ENCODE measurements at regions not wholly inside any gene's neighbourhood (a gene's known extent, or its start where the extent isn't known, plus 50 kb on each side); places are given as distances from the start of the nearest gene placed in this dataset.

- Histone ChIP-seq H3K4me1 (ENCODE audit: insufficient read depth, low read length, poor library complexity, severe bottlenecking) (no peaks in the 10 kb centered on the region), H3K9me3 (ENCODE audit: low read depth, low read length, poor library complexity, severe bottlenecking) (peaks cover 12% of the 10 kb centered on the region), H3K27ac (ENCODE audit: low read depth, low read length, poor library complexity, severe bottlenecking) (no peak overlapping the region), H3K4me3 (ENCODE audit: low read depth, low read length, poor library complexity, severe bottlenecking) (no peak overlapping the region), H3K36me3 (ENCODE audit: insufficient read depth, low read length, poor library complexity, severe bottlenecking) (no peaks in the 10 kb centered on the region), H3K27me3 (replicated peaks; ENCODE audit: insufficient read depth, low read depth, low read length, poor library complexity) (no peaks in the 10 kb centered on the region)
- ChIA-PET POLR2A (ENCODE audit: low non-redundant PET) (no interaction called here), CTCF (no interaction called here)
- no peak for DNase-seq (ENCODE audit: low spot score)
- no TSS peak for BruUV-seq (replicated peaks)
- intact Hi-C loops (cut with micrococcal nuclease; ENCODE audit: unreplicated experiment): no loop called here
- no peak for TF ChIP-seq CTCF (conservative IDR thresholded peaks at IDR 0.05; ENCODE audit: low read depth, low read length)
- no peak for TF ChIP-seq EZH2 (IDR thresholded peaks at IDR 0.05; ENCODE audit: borderline replicate concordance, low read depth, low read length, poor library complexity, severe bottlenecking)
Measured at GRCh38 chr1:2896824-2897223, 95.3 kb upstream of the TTC34 start.

GRCh38 chr1:2903226-2903625 is 101.7 kb upstream of the TTC34 start:
- CTCF ChIA-PET: no interaction called here
- no peaks in the 10 kb centered on the region for H3K36me3 ChIP-seq (ENCODE audit: insufficient read depth, low read length, poor library complexity, severe bottlenecking)
- intact Hi-C loops (cut with micrococcal nuclease; ENCODE audit: unreplicated experiment): no loop called here
- POLR2A ChIA-PET (ENCODE audit: low non-redundant PET): no interaction called here
- H3K9me3 ChIP-seq (ENCODE audit: low read depth, low read length, poor library complexity, severe bottlenecking): no peaks in the 10 kb centered on the region
- H3K4me1 ChIP-seq (ENCODE audit: insufficient read depth, low read length, poor library complexity, severe bottlenecking): no peaks in the 10 kb centered on the region
- no peak for DNase-seq (ENCODE audit: low spot score)
- no TSS peak for BruUV-seq (replicated peaks)
- H3K27me3 ChIP-seq (replicated peaks; ENCODE audit: insufficient read depth, low read depth, low read length, poor library complexity): peaks cover 27% of the 10 kb centered on the region
- no peak for TF ChIP-seq CTCF (conservative IDR thresholded peaks at IDR 0.05; ENCODE audit: low read depth, low read length)
- no peak for TF ChIP-seq EZH2 (IDR thresholded peaks at IDR 0.05; ENCODE audit: borderline replicate concordance, low read depth, low read length, poor library complexity, severe bottlenecking)
- no peak overlapping the region for H3K4me3 ChIP-seq (ENCODE audit: low read depth, low read length, poor library complexity, severe bottlenecking)
- H3K27ac ChIP-seq (ENCODE audit: low read depth, low read length, poor library complexity, severe bottlenecking): no peak overlapping the region

- H3K4me1 ChIP-seq (ENCODE audit: insufficient read depth, low read length, poor library complexity, severe bottlenecking): no peaks in the 10 kb centered on the region
- TF ChIP-seq CTCF (conservative IDR thresholded peaks at IDR 0.05; ENCODE audit: low read depth, low read length) (no peak), EZH2 (IDR thresholded peaks at IDR 0.05; ENCODE audit: borderline replicate concordance, low read depth, low read length, poor library complexity, severe bottlenecking) (no peak)
- BruUV-seq (replicated peaks): no TSS peak
- no peaks in the 10 kb centered on the region for H3K36me3 ChIP-seq (ENCODE audit: insufficient read depth, low read length, poor library complexity, severe bottlenecking)
- H3K27ac ChIP-seq (ENCODE audit: low read depth, low read length, poor library complexity, severe bottlenecking): no peak overlapping the region
- ChIA-PET POLR2A (ENCODE audit: low non-redundant PET) (no interaction called here), CTCF (no interaction called here)
- intact Hi-C loops (cut with micrococcal nuclease; ENCODE audit: unreplicated experiment): no loop called here
- peaks cover 27% of the 10 kb centered on the region for H3K27me3 ChIP-seq (replicated peaks; ENCODE audit: insufficient read depth, low read depth, low read length, poor library complexity)
- no peaks in the 10 kb centered on the region for H3K9me3 ChIP-seq (ENCODE audit: low read depth, low read length, poor library complexity, severe bottlenecking)
- H3K4me3 ChIP-seq (ENCODE audit: low read depth, low read length, poor library complexity, severe bottlenecking): no peak overlapping the region
- DNase-seq (ENCODE audit: low spot score): no peak
Measured at GRCh38 chr1:2904191-2904590, 102.7 kb upstream of the TTC34 start.
